Omental fat pad (tissue), 3 donors: ENCODE measurements at regions not wholly inside any gene's neighbourhood (a gene's known extent, or its start where the extent isn't known, plus 50 kb on each side); places are given as distances from the start of the nearest gene placed in this dataset.

Experiments
- ATAC-seq: fragments of 150-250 bp; one replicate; pipeline ENCODE4 v1.9.1; 2016; ENCODE audit warnings: mild to moderate bottlenecking, moderate library complexity; ENCODE audit not compliant: low FRiP score
- DNase-seq: peaks from one replicate; pipeline ENCODE4 v3.0.0-alpha.2; 2019; ENCODE audit warnings: low spot score
- TF ChIP-seq, protein P1 (sequence below), 3 donors: fragments of 450-650 bp; IDR thresholded peaks; one replicate each; pipeline ENCODE4 v1.5.1; 2016 to 2017; ENCODE audit warnings: antibody characterized with exemption in 3 of 3, mild to moderate bottlenecking in 3 of 3, moderate library complexity in 2 of 3

DNA sequence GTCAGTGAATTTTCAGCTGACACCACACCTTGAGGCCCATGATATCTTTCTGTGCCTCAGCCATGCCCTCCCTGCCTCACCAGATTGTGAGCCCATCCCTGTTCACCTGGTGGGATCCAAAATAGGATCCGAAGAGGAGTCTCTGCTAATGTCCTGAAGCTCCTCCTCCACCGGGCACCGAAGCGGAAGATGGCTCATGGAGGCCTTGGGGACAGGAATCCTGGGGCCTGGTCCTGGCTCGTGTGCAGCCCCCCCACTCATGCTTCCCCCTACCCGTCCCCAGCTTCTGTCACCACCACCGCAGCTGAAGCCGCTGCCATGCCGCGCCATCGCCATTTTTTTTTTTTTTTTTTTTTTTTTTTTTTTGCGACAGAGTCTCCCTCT is 1683.4 kb downstream of the TP53TG3F start:
- no peak for ATAC-seq
- DNase-seq, result no peak
- TF ChIP-seq, protein P1, sequence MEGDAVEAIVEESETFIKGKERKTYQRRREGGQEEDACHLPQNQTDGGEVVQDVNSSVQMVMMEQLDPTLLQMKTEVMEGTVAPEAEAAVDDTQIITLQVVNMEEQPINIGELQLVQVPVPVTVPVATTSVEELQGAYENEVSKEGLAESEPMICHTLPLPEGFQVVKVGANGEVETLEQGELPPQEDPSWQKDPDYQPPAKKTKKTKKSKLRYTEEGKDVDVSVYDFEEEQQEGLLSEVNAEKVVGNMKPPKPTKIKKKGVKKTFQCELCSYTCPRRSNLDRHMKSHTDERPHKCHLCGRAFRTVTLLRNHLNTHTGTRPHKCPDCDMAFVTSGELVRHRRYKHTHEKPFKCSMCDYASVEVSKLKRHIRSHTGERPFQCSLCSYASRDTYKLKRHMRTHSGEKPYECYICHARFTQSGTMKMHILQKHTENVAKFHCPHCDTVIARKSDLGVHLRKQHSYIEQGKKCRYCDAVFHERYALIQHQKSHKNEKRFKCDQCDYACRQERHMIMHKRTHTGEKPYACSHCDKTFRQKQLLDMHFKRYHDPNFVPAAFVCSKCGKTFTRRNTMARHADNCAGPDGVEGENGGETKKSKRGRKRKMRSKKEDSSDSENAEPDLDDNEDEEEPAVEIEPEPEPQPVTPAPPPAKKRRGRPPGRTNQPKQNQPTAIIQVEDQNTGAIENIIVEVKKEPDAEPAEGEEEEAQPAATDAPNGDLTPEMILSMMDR (IDR thresholded peaks at IDR 0.05), result no peak

GRCh38 chr16:35144212-35144932 is 1685.0 kb downstream of the TP53TG3F start:
- DNase-seq (no peak), ATAC-seq (no peak)
- TF ChIP-seq, protein P1 (IDR thresholded peaks at IDR 0.05), result no peak

DNA sequence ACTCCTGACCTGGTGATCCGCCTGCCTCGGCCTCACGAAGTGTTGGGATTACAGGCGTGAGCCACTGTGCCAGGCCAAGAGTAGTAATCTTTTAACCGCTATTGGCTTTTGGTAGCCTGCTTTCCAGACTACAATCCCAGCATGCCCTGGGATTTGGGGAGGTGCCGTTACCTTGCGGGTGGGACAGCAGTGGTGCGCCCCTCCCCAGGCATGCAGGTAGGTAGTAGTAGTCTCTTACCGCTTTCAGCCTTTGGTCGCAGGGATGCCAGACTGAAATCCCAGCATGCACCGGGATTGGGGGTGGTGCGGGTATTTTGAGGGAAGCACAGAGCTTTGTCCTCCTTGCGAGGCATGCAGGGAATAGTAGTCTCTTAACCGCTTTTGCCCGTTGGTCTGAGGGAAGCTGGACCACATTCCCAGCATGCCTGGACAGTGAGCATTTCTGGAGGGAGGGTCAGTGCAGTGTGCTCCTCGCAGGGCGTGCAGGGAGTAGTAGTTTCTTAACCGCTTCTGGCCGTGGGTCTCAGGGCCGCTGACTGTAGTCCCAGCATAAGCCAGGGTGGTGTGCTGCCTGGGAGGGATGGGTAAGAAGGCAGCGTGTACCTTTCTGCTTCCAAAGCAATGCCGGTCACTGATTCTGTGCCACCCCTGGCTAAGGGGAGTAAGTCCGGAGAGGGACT is 1686.8 kb downstream of the TP53TG3F start:
- TF ChIP-seq, protein P1 (IDR thresholded peaks at IDR 0.05), result no peak
- DNase-seq (no peak), ATAC-seq (no peak)

- TF ChIP-seq, protein P1 (IDR thresholded peaks at IDR 0.05), result no peak
- DNase-seq (no peak), ATAC-seq (no peak)
Measured at GRCh38 chr16:35146723-35147458, 1687.5 kb downstream of the TP53TG3F start.

- ATAC-seq, result no peak
- TF ChIP-seq, protein P1 (IDR thresholded peaks at IDR 0.05), result no peak
- no peak for DNase-seq
Measured at GRCh38 chr16:35147556-35148504, 1688.4 kb downstream of the TP53TG3F start.

DNA sequence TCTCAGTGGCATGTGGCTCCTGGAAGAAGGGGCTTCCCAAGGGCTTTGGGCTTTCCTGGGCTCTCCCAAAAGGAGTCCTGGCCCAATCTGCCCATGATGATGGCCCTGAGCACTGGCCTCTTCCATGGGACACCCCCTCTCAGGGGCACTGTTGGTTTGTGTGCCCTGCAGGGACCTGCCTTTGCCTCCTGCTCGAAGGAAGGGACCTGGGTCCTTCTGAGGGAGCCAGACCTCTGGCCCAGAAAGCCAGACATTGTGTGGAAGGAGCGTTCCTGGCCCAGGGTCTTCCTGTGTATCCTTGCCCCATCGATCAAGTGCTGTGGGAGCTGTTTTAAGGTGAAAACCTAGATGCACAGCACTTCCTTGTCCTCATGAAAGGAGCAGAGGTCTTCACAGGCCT is 1689.3 kb downstream of the TP53TG3F start:
- TF ChIP-seq, protein P1 (IDR thresholded peaks at IDR 0.05), result no peak
- no peak for ATAC-seq
- DNase-seq, result no peak
